COR-L47 (cell line): ENCODE measurements at regions not wholly inside any gene's neighbourhood (a gene's known extent, or its start where the extent isn't known, plus 50 kb on each side); places are given as distances from the start of the nearest gene placed in this dataset.

Source experiments
- DNase-seq: peaks from one replicate; lab custom pipeline; 2025; lab: John Stamatoyannopoulos, UW

DNA sequence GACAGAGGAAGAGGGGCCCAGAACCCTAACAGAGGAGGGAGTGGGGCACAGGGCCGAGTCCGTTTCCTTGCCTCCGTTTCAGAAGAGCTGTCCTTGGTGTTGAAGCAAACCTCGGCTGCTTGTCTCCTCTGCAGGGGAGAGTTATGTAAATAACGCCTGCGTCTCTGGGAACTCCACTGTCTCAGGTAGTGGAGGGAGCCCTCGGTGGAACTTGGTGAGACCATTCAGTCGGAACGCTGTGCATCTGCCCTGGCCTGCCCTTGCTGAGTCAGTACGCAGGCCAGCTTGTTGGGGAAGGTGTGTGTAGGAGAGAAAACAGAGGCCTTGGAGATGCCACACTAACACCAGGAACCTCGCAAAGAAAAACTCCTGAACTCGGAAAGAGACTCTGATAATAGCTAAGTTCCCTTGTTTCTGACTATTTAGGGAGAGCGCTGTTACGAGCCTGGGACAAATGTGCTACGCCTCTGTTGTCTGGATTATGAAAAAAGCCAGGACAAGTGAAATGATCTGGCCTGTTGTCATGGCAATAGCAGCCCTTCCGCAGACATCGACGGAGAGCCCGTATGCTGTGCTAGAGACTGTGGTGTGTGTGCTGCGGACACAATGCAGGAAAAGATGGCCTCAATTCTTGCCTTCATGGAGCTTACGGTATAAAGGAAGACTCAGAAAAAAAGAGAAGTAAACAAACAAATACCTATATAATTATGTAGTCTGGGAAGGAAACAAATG, 94.6 kb upstream of the AKT3 start:
- no peak for DNase-seq

DNA sequence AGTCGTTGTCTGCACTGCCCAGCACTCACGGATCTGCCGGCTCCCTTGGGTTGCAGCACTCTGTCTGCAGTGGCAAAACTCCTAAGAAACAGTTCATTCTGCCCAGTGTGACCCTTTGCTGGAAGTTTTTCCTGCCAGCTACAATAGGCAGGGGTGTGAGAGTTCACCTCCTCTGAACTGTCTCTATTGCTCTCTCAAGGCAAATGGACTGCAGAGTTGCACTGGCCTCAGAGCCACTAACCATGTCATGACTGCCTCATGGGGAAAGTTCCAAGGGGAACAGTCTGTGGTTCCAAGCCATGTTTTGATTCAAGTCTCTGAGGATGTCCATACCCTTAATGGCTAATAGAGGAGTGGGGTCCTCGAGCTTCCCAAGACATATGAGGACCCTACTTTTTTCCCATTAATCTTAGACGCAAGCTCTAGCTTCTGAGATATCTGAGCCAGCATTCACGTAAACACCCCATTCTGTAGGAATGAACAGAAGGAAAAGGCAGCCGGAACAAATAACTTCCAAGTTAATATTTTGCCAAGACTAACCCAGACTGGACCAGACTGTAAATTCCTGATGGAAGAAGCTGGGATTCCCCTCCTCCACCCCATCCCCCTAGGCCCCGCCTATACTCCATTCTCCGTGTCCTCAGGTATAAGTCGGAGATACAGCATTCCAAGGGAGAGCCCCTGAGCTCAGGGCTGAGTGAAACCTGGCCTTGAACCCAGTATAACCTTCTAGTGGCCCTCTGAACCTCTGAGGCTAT, 93.8 kb upstream of the AKT3 start:
- no peak for DNase-seq

DNA sequence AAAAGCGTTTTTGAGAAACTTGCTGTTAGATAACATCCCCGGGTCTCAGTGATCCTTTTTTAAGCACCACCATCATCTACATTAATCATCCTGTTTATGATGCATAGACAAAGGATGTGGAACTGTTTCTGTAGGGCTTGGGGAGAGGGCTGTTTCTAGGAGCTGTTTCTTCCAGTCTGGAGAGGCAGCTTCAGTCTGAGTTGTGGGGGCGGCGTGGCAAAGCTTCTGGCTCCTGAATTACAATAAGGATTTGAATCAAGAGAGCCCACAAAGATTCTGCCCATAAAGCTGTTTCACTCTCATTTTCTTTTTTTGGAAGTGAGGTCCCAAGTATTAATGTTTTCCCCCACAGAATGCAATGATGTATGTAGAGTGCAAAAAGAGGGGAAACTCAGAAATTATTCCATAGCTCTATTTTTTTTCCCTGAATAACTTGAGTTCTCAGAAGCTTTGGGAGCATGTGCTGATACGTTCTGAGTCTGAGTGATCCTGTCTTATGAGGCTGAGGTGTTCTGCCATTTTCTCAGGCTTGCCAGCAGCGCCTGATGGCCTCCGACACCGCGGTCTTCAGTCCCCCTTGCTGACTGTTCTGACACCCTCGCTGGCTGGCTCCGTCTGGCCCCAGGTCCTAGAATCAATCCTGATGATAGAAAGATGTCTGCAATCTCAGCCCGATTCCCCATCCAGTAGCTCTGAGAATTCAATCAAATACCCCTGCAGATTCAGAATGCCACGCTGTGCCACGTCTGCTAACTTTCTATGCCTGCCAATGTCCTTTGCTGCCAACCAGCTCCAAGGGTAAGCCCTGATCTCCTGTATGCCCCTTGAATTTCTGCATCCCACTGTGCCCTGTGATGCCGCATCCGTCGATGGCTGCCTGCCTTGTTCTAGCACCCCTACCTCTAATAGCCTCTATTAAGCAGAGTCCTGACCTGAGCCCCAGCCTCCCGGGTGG, 92.4 kb upstream of the AKT3 start:
- DNase-seq: no peak

DNA sequence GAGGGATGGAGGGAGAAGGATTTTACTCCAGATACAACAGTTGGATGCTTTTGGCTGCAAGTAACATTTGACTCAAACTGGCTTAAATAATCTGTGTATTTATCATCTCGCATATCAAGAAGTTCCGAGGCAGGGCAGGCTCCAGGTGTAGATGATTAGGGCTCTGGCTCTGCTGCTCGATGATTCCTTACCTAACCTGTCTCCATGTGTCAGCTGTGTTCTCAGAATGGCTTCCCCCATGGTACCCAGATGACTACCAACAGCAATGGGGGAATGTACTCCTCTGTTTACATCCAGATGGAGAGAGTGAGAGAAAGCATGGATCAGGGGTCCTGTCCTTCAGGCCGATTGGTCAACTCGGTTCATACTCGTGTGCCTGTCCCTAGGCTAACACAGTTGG, 90.4 kb upstream of the AKT3 start:
- no peak for DNase-seq

DNA sequence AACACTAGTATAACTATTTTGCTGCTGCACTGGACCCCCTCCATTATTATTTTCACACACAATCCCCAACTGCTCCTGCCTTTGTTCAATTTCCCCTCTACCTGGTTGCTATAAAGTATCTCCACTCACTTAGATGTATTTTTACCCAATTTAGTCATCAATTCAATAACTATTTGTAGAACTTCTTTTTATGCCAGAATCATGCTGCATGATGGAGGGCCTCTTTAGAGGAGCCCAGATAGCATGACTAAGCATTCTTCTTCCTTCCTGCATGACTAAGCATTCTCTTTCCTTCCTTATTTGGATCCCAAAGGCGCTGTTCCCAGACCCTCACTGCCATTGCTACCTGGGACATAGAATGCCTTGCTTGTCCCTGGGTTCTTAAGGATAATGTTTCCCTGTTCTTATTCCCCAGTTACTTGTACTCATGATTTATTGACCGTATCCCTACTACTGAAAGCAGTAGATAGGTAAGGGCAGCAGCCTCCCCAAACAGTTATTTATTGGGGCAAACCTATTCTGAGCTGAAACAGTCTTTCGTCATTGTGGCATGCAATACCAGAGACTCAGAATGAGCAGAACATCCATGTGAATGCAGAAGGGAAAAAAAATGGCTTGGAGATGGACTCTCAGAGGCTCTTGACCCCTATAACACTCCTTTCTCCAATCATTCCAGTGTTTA, 89.3 kb upstream of the AKT3 start:
- no peak for DNase-seq

DNA sequence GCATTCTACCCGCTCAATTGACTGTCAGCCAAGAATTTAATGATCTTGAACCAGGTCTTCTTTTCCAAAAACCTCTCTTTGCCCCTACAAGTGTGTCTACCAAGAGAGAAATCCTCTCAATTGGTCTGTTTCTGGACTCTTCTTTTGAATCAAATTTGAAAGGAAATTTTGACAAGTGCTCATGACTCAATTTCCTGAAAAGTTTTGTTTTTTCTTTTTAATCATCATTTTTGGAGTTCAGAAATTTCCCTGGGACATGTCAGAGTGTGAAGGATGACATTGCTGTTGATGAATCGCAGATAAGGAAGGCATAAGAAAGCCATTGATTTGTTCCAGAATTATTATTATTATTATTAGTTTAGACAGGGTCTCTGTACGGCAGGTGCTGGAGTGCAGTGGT, 88.2 kb upstream of the AKT3 start:
- DNase-seq: no peak

DNA sequence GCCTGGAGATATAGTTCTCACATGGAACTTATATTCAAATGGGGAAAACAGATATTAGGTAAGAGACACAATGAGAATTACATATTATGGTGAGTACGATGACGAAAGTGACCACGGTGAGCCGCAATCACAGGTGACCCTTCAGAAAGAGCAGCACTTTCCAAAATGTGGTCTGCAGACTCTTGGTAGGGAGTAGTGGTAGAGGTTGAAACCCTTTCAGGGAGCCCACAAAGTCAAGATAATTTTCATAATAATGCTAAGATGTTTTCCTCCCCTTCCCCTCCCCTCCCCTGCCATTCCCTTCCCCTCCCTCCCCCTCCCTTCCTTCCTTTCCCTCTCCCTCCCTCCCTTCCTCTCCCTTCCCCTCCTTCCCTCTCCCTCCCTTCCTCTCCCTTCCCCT, 83.5 kb upstream of the AKT3 start:
- no peak for DNase-seq

DNA sequence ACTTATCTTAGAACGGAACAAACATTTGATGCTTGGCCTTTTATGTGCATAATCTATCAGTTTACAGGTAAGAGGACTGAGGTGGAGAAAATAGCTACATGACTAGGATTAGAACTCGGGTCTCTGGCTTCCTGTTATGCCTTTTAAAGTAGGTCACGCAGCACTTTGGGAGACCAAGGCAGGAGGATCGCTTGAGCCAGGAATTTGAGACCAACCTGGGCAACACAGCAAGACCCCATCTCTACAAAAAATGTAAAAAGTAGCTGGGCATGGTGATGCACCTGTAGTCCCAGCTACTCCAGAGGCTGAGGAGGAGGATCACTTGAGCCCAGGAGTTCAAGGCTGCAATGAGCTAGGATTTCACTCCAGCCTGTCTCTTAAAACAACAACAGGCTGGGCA, 81.9 kb upstream of the AKT3 start:
- DNase-seq: no peak

DNA sequence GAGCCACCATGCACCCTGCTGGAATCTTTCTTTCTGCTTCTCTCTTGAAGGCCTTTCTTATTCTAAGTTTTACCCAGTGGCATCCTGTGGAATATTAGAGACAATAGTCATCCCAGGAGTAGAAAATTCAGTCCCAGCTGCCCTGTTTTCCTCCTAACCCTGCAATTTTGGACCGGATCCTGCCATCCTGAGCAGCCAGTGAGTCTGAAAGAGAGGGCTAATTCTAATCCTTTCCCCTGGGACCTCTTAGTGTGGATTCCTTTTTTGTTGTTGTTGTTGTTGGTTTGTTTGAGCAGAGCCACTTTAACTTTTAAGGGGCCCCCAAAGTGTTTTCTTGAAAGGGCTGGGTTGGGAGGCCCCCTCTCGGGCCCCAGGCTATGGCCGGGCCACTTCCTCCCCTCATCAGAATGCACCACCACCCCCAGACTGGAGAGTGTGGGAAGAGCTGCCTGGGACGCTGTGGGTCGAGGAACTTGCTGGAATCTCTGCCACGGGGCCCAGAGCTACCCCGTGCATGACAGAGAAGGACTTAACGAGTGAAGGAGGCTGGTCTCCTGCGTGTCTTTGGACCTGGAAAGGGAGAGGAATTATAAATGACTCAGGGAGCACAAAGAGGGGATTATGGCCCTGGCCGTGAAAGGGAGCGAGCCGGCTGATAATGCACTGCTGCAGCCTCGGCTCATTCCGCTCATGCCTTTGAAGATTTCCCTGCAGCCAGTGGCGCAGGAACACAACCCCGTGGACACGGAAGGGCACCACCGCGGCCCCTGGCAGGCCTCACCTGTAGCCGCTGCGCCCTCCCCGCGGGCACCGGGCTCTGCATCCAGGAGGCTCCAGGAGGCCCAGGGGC, 81.0 kb upstream of the AKT3 start:
- no peak for DNase-seq

DNA sequence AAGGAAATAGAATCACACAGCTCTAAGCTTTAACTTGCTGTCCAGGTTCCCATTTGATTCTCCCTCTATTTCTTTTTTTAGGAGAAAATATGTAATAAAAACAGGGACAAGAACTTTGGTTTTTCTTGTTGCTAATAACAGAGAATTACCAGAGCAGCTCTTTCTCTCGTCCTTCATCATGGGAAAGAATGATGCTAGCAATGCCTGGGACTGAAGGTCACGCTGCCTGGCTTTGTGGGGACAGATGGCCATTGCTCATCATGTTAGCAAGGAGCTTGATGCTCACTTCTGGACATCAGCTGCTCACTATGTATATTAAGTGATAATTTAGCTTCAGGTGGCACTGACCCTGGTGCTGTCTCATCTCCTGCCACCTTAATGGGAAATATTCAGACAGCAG, 77.3 kb upstream of the AKT3 start:
- no peak for DNase-seq

DNA sequence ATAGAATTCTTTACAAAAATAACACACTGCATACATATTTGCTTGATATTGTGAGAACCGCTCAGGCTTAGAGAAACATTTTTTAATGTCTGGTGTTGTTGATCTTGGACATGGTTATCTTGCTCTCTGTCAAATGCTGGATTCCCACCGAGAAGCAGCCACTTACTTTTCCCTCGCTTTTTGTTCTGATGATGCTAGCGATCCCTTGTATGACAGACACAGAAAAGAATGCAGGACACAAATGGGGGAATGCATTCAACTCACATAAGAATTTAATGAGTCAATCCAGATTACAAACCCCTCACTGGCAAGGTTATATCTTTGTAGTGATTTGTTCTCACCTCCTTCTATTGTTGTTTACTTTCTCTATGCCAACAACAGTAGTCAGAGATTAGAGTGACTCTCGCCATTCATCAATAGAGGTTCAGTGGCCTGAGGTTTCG, 76.8 kb upstream of the AKT3 start:
- no peak for DNase-seq

DNA sequence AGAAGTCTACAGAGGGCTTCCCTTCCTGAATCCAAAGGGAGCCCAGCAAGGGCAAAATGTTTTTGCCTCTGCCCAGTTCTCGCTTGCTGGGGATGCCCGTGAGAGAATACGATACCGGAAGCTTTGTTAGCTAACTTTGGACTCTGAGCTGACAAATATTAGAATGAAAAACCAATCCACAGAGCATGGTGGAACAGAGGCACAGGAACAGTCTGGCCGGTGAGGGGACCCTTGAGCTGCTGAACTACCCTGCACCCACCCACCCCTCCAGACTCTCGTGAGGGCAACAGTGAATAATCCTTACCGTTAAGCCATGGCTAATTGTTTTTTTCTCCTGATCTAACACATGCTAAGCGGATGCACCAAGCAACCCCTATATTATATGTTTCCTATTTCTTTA, 76.3 kb upstream of the AKT3 start:
- DNase-seq: no peak

DNA sequence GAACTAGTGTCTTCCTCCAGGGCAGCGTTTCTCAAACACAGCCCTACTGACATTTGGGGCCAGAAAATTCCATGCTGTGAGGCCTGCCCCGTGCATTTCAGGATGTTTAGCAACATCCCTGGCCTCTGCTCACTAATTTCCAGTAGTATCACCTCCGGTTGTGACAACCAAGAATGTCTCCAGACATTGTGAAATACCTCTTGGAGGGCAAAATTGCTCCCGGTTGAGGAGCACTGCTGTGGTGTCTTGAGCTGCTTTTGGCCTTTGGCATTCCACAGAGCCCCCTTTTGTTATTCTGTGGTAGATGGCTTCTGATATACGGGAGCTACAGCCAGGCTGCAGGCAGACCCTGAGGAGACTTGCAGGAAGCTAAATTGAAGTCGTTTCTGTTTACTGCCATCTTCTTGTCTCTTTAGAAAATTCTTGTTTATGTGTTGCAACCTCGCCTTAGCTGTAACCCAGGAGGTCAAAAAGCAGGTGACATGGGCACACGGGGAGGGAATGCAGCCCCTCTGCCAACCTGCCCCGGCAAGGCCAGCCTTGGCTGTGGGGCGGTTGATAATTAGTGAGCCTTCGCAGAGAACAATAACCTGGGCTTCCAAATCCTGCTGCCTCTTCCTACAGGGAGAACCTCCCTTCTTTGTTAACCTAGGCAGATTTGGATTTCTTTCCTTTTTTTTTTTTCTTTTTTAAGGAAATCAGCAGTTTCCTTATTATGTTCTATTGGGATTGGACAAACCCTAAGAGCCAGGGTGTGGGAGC, 74.7 kb upstream of the AKT3 start:
- DNase-seq: no peak

DNA sequence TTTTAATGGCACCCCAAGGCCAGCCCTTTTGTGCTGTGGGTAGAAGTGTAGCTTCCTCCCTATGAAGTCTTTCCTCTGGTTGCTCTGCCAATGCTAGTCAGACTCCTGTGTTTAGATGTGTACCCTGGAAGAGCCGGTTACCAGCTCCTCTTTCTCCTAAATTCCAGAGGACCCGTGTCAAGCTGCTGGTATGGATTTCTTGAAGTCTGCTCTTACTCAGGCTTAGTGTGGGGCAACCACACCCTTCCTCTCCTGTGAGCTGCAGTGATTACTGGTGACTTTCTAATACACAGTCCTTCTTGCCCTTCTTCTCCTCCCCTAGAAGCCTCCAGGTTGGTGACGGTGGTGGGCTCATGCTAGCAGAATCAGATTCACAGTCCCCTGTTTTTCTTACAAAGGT, 74.1 kb upstream of the AKT3 start:
- no peak for DNase-seq

DNA sequence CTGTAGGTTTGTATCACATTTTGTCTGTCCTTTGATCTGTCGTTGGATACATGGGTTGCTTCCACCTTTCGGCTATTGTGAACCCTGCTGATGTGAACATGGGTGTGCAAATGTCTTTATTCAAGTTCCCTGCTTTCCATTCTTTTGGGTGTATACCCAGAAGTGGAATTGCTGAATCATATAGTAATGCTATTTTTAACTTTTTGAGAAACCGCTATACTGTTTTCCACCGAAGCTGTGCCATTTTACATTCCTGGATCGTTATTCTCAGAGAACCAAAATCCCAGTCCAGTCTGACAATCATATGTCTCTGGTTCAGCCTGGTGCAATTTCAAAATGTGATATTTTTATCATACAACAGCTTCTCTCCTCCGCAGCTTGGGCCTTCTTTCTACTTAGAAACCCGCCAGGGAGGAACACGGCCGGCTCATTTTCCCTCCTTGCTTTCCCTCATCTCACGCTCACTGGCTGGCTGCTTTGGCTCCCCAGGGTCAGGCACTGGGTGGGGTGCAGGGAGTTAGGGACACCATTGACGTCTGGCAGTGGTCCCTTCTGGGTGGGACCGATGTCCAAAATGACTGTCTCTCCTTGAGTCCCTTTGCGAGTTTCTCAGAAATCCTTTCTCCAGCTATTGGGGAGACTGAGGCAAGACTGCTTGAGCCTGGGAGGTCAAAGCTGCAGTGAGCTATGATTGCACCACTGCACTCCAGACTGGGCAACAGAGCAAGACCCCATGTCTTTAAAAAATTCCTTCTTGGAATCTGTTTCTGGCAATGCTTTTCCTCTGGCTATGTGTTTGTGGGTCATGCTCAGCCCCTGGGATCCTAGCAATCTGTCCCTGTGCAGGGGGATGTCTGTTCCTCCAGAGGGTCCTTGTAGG, 73.5 kb upstream of the AKT3 start:
- no peak for DNase-seq

DNA sequence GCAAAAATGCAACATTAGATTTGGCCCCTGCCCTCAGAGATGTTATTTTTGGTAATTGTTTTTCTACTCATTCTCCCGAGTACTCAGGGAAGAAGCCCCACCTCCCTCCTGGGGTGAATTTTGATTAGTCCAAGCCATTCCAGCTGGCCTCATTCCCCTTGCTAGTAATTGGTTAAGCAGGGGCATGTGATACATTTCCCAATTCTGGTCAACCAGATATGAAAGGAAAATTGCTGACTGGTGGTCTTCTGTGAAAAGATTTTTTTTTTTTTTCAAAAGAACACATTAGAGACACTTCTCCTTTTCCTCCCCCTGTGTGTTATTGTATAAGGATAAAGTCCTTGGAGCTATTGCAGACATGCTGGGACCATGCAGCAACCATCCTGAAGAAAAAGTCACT, 71.1 kb upstream of the AKT3 start:
- DNase-seq: no peak

DNA sequence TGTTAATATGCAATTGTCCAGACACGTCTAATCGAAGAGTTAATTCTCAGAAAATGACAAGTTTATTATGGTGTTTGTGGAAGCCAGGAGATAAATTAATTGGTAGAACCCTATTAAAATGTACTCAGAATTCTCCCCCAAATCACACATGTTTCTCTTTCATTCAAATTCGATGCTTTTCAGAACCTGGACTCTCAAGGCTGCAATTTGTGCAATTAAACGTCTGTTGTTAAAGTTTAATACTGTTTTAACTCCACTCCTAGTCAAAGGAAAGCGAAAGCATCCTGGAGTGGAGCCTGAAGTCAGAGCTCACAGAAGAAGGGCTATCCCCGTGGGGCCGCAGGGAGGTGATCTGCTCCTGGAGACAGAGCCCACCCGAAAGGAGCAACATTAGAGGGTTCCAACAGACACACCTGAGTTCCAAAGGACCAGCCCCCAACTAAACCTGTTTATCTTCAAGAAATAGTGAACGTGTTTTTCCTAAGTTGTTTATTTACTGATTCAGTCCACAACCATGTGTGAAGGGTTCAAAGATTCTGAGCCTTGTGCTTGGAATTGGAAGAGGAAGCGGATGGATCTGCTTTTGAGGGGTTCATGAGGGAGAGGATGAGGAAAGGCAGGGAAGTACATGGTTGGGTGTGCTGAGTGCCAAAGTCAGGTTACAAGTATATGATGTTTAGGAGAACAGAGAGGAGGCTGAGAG, 68.0 kb upstream of the AKT3 start:
- no peak for DNase-seq

DNA sequence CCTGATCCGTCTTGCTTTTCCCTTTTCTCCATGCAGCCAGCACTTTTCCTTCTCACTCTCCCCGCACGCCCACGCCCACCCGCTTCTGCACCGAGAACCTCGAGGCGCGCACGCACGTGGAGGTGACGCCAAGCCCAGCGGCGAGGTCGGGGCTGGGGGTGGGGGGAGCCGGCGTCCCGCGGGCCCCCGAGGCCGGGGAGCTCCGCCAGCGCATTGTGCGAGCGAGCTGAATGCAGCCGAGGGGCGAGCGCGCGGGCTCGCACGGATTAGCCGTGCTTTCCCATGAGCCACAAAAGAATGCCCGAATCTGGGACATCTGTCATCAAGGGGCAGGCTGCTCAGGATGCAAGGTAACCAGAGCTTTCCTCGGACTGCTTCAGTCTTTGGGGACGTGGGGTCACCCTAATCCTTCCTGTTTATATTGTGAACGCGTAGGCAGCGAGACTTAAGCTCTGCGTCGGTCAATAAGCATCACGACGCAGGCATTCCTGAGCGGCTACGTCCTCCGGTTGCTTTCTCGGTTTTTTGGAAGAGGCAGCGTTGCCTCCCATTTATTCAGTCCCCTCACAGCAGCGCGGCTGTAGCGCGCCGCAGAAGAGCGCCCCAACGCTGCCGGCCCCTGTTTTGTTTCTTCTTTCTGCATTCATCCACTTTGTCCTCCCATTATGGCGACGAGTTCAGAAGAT, 67.3 kb upstream of the AKT3 start:
- DNase-seq: peak; percentile 42
